Spleen (tissue), 7 donors: ENCODE measurements at regions not wholly inside any gene's neighbourhood (a gene's known extent, or its start where the extent isn't known, plus 50 kb on each side); places are given as distances from the start of the nearest gene placed in this dataset.

Experiments used
- CTCF ChIP-seq, 11 experiments: fragments of 200-600 bp in 7 of 11; fragments of 450-650 bp in 4 of 11; sonication (generic) in 4 of 11; IDR thresholded peaks in 8 of 11; conservative IDR thresholded peaks in 3 of 11; 1 replicate in 7 of 11; 2 replicates in 4 of 11; pipeline versions ENCODE4 v1.4.0 to v1.8.0; 2016 to 2021; ENCODE audit warnings: antibody characterized with exemption in 11 of 11, inconsistent platforms in 4 of 11, mild to moderate bottlenecking in 1 of 11
- POLR2A ChIP-seq, 3 donors: fragments of 450-650 bp; IDR thresholded peaks; one replicate each; pipeline ENCODE4 v1.5.1; 2017; ENCODE audit warnings: antibody characterized with exemption in 3 of 3, mild to moderate bottlenecking in 1 of 3
- donor health status: DM: no; HTN: no; CAD: no; lungs with moderate emphysema.
- donor health status: DM: no; HTN: no; CAD: no.
- donor health status: DM: no; HTN: no; CAD: no.

- TF ChIP-seq POLR2A (IDR thresholded peaks at IDR 0.05) (no peak), CTCF (IDR thresholded peaks at IDR 0.05 in 8 of 11, conservative IDR thresholded peaks at IDR 0.05 in 3 of 11) (no peak)
These were observed 184.6 kb upstream of the PZP start for GRCh38 chr12:9392842-9393241.
